Endothelial cell of umbilical vein (primary cell): ENCODE measurements at regions not wholly inside any gene's neighbourhood (a gene's known extent, or its start where the extent isn't known, plus 50 kb on each side); places are given as distances from the start of the nearest gene placed in this dataset.

Source experiments
- BruUV-seq: library from RNA; stranded (reverse); fragments of 400-500 nt; replicated peaks from 2 replicates; lab custom pipeline; 2021; lab: Mats Ljungman, UMichigan
- CTCF ChIA-PET: fragments of 300-600, 350-600 bp; sonication (Branson Sonifier 250); formaldehyde crosslinking; loops from one replicate; lab custom pipeline; 2021; ENCODE audit warnings: antibody characterized with exemption, inconsistent platforms; lab: Charles Lee
- POLR2A ChIA-PET: fragments of 300-600, 350-600 bp; sonication (Branson Sonifier 250); formaldehyde crosslinking; loops from one replicate; lab custom pipeline; 2021; ENCODE audit warnings: antibody characterized with exemption, inconsistent platforms; lab: Charles Lee
- DNase-seq: peaks from one replicate; pipeline ENCODE4 v3.0.0-alpha.2; 2011; ENCODE audit warnings: low read depth, low spot score
- FAIRE-seq: peaks from 2 replicates; lab custom pipeline; 2011; peaks lifted over from hg19 to GRCh38; lab: Jason Lieb, UNC
- H2AFZ ChIP-seq: 2 replicates; pipeline ENCODE4 v1.6.0; 2012; ENCODE audit warnings: low read depth, low read length, control low read depth, inconsistent platforms
- H3K27ac ChIP-seq: 2 replicates; pipeline ENCODE4 v1.5.1; 2011; ENCODE audit warnings: low read depth, mild to moderate bottlenecking, control low read depth, low read length, moderate library complexity; ENCODE audit not compliant: insufficient read depth
- H3K27me3 ChIP-seq, 2 experiments: 2 replicates each; pipeline versions ENCODE4 v1.6.0 to v1.6.1; 2011; ENCODE audit warnings: low read length in 2 of 2, mixed read lengths in 1 of 2; ENCODE audit not compliant: control insufficient read depth in 2 of 2, insufficient read depth in 2 of 2
- H3K36me3 ChIP-seq, 2 experiments: 2 replicates in 1 of 2; 3 replicates in 1 of 2; pipeline ENCODE4 v1.5.1; 2011; ENCODE audit warnings: low read length in 2 of 2, mild to moderate bottlenecking in 1 of 2, moderate library complexity in 1 of 2; ENCODE audit not compliant: control insufficient read depth in 2 of 2, insufficient read depth in 2 of 2; ENCODE audit errors: extremely low read depth in 1 of 2
- H3K4me1 ChIP-seq: 3 replicates; pipeline ENCODE4 v1.5.1; 2011; ENCODE audit warnings: mild to moderate bottlenecking, low read length; ENCODE audit not compliant: control insufficient read depth, insufficient read depth; ENCODE audit errors: extremely low read depth
- H3K4me2 ChIP-seq: 2 replicates; pipeline ENCODE4 v1.6.1; 2011; ENCODE audit warnings: low read length, control low read depth, mixed read lengths; ENCODE audit not compliant: insufficient read depth
- H3K4me3 ChIP-seq, 3 experiments: fragments of 200-600 bp in 1 of 3; sonication (generic), shearing (Covaris generic) in 1 of 3; replicated peaks in 1 of 3; 2 replicates each; pipeline ENCODE4 v1.5.1; 2011 to 2016; ENCODE audit warnings: control low read depth in 3 of 3, low read length in 3 of 3, mild to moderate bottlenecking in 2 of 3, inconsistent platforms in 1 of 3, low read depth in 1 of 3, moderate library complexity in 1 of 3; ENCODE audit not compliant: insufficient read depth in 1 of 3
- H3K79me2 ChIP-seq: 2 replicates; pipeline ENCODE4 v1.6.0; 2012; ENCODE audit warnings: low read length, inconsistent platforms; ENCODE audit not compliant: control insufficient read depth, insufficient read depth
- H3K9ac ChIP-seq: replicated peaks from 2 replicates; pipeline ENCODE3; 2011; ENCODE audit warnings: low read length, control low read depth; ENCODE audit not compliant: insufficient read depth; ENCODE audit errors: extremely low read depth
- H3K9me1 ChIP-seq: replicated peaks from 3 replicates; pipeline ENCODE4 v1.6.0; 2011; ENCODE audit warnings: mild to moderate bottlenecking, low read length; ENCODE audit not compliant: control insufficient read depth, insufficient read depth; ENCODE audit errors: extremely low read depth
- H3K9me3 ChIP-seq: replicated peaks from 2 replicates; pipeline ENCODE4 v1.5.1; 2012; ENCODE audit warnings: low read length, inconsistent platforms; ENCODE audit not compliant: control insufficient read depth, insufficient read depth
- H4K20me1 ChIP-seq: replicated peaks from 2 replicates; pipeline ENCODE3; 2011; ENCODE audit warnings: mild to moderate bottlenecking, low read length; ENCODE audit not compliant: control insufficient read depth, insufficient read depth; ENCODE audit errors: extremely low read depth
- CTCF ChIP-seq, 2 donors: IDR thresholded peaks; 1 replicate in 1 of 2; 2 replicates in 1 of 2; pipeline ENCODE4 v1.5.1; 2011; ENCODE audit warnings: low read length in 2 of 2, mild to moderate bottlenecking in 2 of 2, moderate library complexity in 2 of 2, control low read depth in 1 of 2, inconsistent platforms in 1 of 2, low read depth in 1 of 2; ENCODE audit not compliant: insufficient read depth in 1 of 2; ENCODE audit errors: extremely low read depth in 1 of 2
- EZH2 ChIP-seq: IDR thresholded peaks from 2 replicates; pipeline ENCODE4 v1.6.1; 2012; ENCODE audit warnings: borderline replicate concordance, low read depth, mild to moderate bottlenecking, moderate library complexity, low read length, inconsistent platforms; ENCODE audit not compliant: severe bottlenecking
- FOS ChIP-seq: IDR thresholded peaks from 2 replicates; pipeline ENCODE4 v1.6.1; 2011; ENCODE audit warnings: mild to moderate bottlenecking, low read length, moderate library complexity, borderline replicate concordance; ENCODE audit not compliant: insufficient read depth
- GATA2 ChIP-seq: IDR thresholded peaks from 2 replicates; pipeline ENCODE4 v1.7.0; 2011; ENCODE audit warnings: low read depth, mild to moderate bottlenecking, moderate library complexity, mixed read lengths, low read length; ENCODE audit not compliant: insufficient read length, insufficient read depth
- JUN ChIP-seq: IDR thresholded peaks from 2 replicates; pipeline ENCODE4 v1.6.1; 2011; ENCODE audit warnings: borderline replicate concordance, low read depth; ENCODE audit not compliant: insufficient read length, insufficient read depth
- MAX ChIP-seq: IDR thresholded peaks from 2 replicates; pipeline ENCODE4 v1.6.1; 2011; ENCODE audit not compliant: insufficient read depth, insufficient read length
- MYC ChIP-seq: IDR thresholded peaks from one replicate; pipeline ENCODE4 v1.6.1; 2011; ENCODE audit warnings: mild to moderate bottlenecking, low read depth, low read length
- POLR2A ChIP-seq: IDR thresholded peaks from 2 replicates; pipeline ENCODE4 v1.6.1; 2012; ENCODE audit warnings: low read depth, mild to moderate bottlenecking, control low read depth, low read length
- POLR2AphosphoS5 ChIP-seq: IDR thresholded peaks from 2 replicates; pipeline ENCODE4 v1.6.1; 2012; ENCODE audit warnings: low read depth, mild to moderate bottlenecking, control low read depth, low read length, moderate library complexity; ENCODE audit not compliant: insufficient read depth
- dilution Hi-C: fragments of 300-500 bp; cut with MboI; formaldehyde crosslinking; loops from one replicate; pipeline ENCODE4 v1.15.0; 2019; ENCODE audit warnings: low sequenced_read_pairs; ENCODE audit not compliant: extremely low pct_ligation_motif_present
- intact Hi-C: fragments of 100-400 bp; cut with micrococcal nuclease; formaldehyde crosslinking; loops from one replicate; pipeline ENCODE4 v1.10.0; 2022

- FAIRE-seq: no peak
- BruUV-seq: no TSS peak
Observed at GRCh38 chr18:43819397-43819796, 542.1 kb upstream of the SYT4 start.

More at GRCh38 chr18:43819397-43819796, 542.1 kb upstream of the SYT4 start:
- no peak for DNase-seq
- Histone ChIP-seq H3K4me3 (no peak overlapping the region), H3K36me3 (no peaks in the 10 kb centered on the region), H4K20me1 (no peaks in the 10 kb centered on the region), H3K4me2 (no peak overlapping the region), H3K79me2 (no peaks in the 10 kb centered on the region), H3K27me3 (no peaks in the 10 kb centered on the region), H3K27ac (no peak overlapping the region), H3K9ac (no peak overlapping the region), H3K9me1 (no peaks in the 10 kb centered on the region), H2AFZ (no peak overlapping the region), H3K4me1 (no peaks in the 10 kb centered on the region), H3K9me3 (no peaks in the 10 kb centered on the region)
- POLR2A ChIA-PET: no interaction called here
- CTCF ChIA-PET: no interaction called here
- no peak for TF ChIP-seq GATA2
- no peak for TF ChIP-seq POLR2AphosphoS5
- TF ChIP-seq EZH2: no peak
- TF ChIP-seq FOS: no peak
- no peak for TF ChIP-seq MYC
- TF ChIP-seq CTCF (IDR thresholded peaks at IDR 0.05; ENCODE audit: extremely low read depth in 1 of 2, insufficient read depth in 1 of 2, low read depth in 1 of 2, low read length in 2 of 2): no peak
- no peak for TF ChIP-seq JUN
- no peak for TF ChIP-seq POLR2A
- no peak for TF ChIP-seq MAX
- dilution Hi-C loops: no loop called here
- intact Hi-C loops: no loop called here
